Spleen (tissue), 11 donors: ENCODE measurements at regions not wholly inside any gene's neighbourhood (a gene's known extent, or its start where the extent isn't known, plus 50 kb on each side); places are given as distances from the start of the nearest gene placed in this dataset.

Source experiments
- DNase-seq: peaks from one replicate; pipeline ENCODE4 v3.0.0-alpha.2; 2020
- H3K27ac ChIP-seq, 8 donors: fragments of 200-600 bp; sonication (generic) in 7 of 8; 1 replicate in 4 of 8; 2 replicates in 4 of 8; pipeline versions ENCODE4 v1.5.0 to v1.8.0; 2016 to 2021; ENCODE audit warnings: inconsistent platforms in 4 of 8, mild to moderate bottlenecking in 4 of 8, moderate library complexity in 1 of 8
- H3K27me3 ChIP-seq, 7 donors: fragments of 200-600 bp; sonication (generic) in 6 of 7; replicated peaks in 1 of 7; 1 replicate in 4 of 7; 2 replicates in 3 of 7; pipeline versions ENCODE4 v1.5.0 to v1.8.0; 2016 to 2021; ENCODE audit warnings: inconsistent platforms in 3 of 7, mild to moderate bottlenecking in 1 of 7
- H3K36me3 ChIP-seq, 6 donors: fragments of 200-600 bp; sonication (generic) in 5 of 6; 1 replicate in 4 of 6; 2 replicates in 2 of 6; pipeline versions ENCODE4 v1.5.0 to v1.8.0; 2016 to 2021; ENCODE audit warnings: inconsistent platforms in 2 of 6
- H3K4me1 ChIP-seq, 6 donors: fragments of 200-600 bp; sonication (generic) in 5 of 6; 1 replicate in 3 of 6; 2 replicates in 3 of 6; pipeline versions ENCODE4 v1.5.0 to v1.8.0; 2016 to 2021; ENCODE audit warnings: inconsistent platforms in 3 of 6
- H3K4me3 ChIP-seq, 8 donors: fragments of 200-600 bp; sonication (generic) in 7 of 8; 1 replicate in 4 of 8; 2 replicates in 4 of 8; pipeline versions ENCODE4 v1.5.0 to v1.8.0; 2016 to 2021; ENCODE audit warnings: inconsistent platforms in 4 of 8, mild to moderate bottlenecking in 4 of 8, moderate library complexity in 2 of 8
- H3K9me3 ChIP-seq, 8 donors: fragments of 200-600 bp; sonication (generic) in 7 of 8; 1 replicate in 4 of 8; 2 replicates in 4 of 8; pipeline versions ENCODE4 v1.5.0 to v1.8.0; 2016 to 2021; ENCODE audit warnings: inconsistent platforms in 4 of 8
- CTCF ChIP-seq, 11 experiments: fragments of 200-600 bp in 7 of 11; fragments of 450-650 bp in 4 of 11; sonication (generic) in 4 of 11; IDR thresholded peaks in 8 of 11; conservative IDR thresholded peaks in 3 of 11; 1 replicate in 7 of 11; 2 replicates in 4 of 11; pipeline versions ENCODE4 v1.4.0 to v1.8.0; 2016 to 2021; ENCODE audit warnings: antibody characterized with exemption in 11 of 11, inconsistent platforms in 4 of 11, mild to moderate bottlenecking in 1 of 11
- POLR2A ChIP-seq, 3 donors: fragments of 450-650 bp; IDR thresholded peaks; one replicate each; pipeline ENCODE4 v1.5.1; 2017; ENCODE audit warnings: antibody characterized with exemption in 3 of 3, mild to moderate bottlenecking in 1 of 3
- POLR2AphosphoS5 ChIP-seq, 3 donors: sonication (generic); formaldehyde crosslinking; IDR thresholded peaks; one replicate each; pipeline ENCODE4 v1.5.1; 2017; ENCODE audit warnings: antibody characterized with exemption in 3 of 3
- WGBS, 5 donors: extraction: QIAGEN DNeasy Blood & Tissue Kit in 3 of 5; methylation state at CpG; one replicate each; pipeline versions ENCODE4 v1.1.5 to v1.1.7; 2013 to 2018; 5-methylcytosine and 5-hydroxymethylcytosine counted together
- intact Hi-C: fragments of 100-400 bp; cut with DNase I; formaldehyde crosslinking; loops from one replicate; pipeline ENCODE4 v1.15.0; 2023; ENCODE audit warnings: low total_unique reads
- donor health status: healthy with polysubstance abuse.
- donor health status: DM: no; HTN: no; CAD: no; lungs with moderate emphysema.
- donor health status: DM: no; HTN: no; CAD: no.
- donor health status: Bipolar disorder and iron deficiency.
- donor health status: healthy.
- donor health status: DM: no; HTN: no; CAD: no.
- donor health status: DM: yes; HTN: yes; CAD: no.

- Histone ChIP-seq H3K27me3 (no peaks in the 10 kb centered on the region), H3K27ac (no peak overlapping the region), H3K4me3 (no peak overlapping the region), H3K36me3 (no peaks in the 10 kb centered on the region), H3K9me3 (no peaks in the 10 kb centered on the region), H3K4me1 (no peaks in the 10 kb centered on the region)
- no peak for DNase-seq
- intact Hi-C loops, result no loop called here
- 44 to 60% (median 45%) methylated on average over 2 of the region's 2 CpGs for WGBS, 5 donors
- TF ChIP-seq CTCF (IDR thresholded peaks at IDR 0.05 in 8 of 11, conservative IDR thresholded peaks at IDR 0.05 in 3 of 11), result no peak
- TF ChIP-seq POLR2AphosphoS5 (IDR thresholded peaks at IDR 0.05), result no peak
- TF ChIP-seq POLR2A (IDR thresholded peaks at IDR 0.05), result no peak
These were observed 105.1 kb downstream of the SEC16B start for GRCh38 chr1:177864538-177865305.

- no peaks in the 10 kb centered on the region for H3K27me3 ChIP-seq
- DNase-seq, result no peak
- no peak overlapping the region for H3K27ac ChIP-seq
- H3K4me1 ChIP-seq, result peaks cover 0 to under 1% (median 0%) of the 10 kb centered on the region in 6 donors
- WGBS, 5 donors, result 86 to 93% (median 88%) methylated on average over 4 of the region's 4 CpGs
- TF ChIP-seq POLR2AphosphoS5 (IDR thresholded peaks at IDR 0.05), result no peak
- no peak for TF ChIP-seq POLR2A (IDR thresholded peaks at IDR 0.05)
- H3K36me3 ChIP-seq, result no peaks in the 10 kb centered on the region
- intact Hi-C loops, result no loop called here
- no peak overlapping the region for H3K4me3 ChIP-seq
- no peaks in the 10 kb centered on the region for H3K9me3 ChIP-seq
These were observed 106.1 kb downstream of the SEC16B start for GRCh38 chr1:177863796-177864195.

GRCh38 chr1:177862916-177863315 lies 106.9 kb downstream of the SEC16B start:
- H3K27ac ChIP-seq, result no peak overlapping the region
- no peaks in the 10 kb centered on the region for H3K27me3 ChIP-seq
- 58 to 77% (median 61%) methylated on average over 2 of the region's 2 CpGs for WGBS, 5 donors
- H3K36me3 ChIP-seq, result no peaks in the 10 kb centered on the region
- H3K4me1 ChIP-seq, result peaks cover 0 to 5% (median 0%) of the 10 kb centered on the region in 6 donors
- TF ChIP-seq POLR2AphosphoS5 (IDR thresholded peaks at IDR 0.05) (no peak), POLR2A (IDR thresholded peaks at IDR 0.05) (no peak), CTCF (IDR thresholded peaks at IDR 0.05 in 8 of 11, conservative IDR thresholded peaks at IDR 0.05 in 3 of 11) (no peak)
- no peak overlapping the region for H3K4me3 ChIP-seq
- no peak for DNase-seq
- H3K9me3 ChIP-seq, result no peaks in the 10 kb centered on the region
- intact Hi-C loops, result no loop called here

- peaks cover 0 to 5% (median 0%) of the 10 kb centered on the region in 6 donors for H3K4me1 ChIP-seq
- H3K27ac ChIP-seq, result no peak overlapping the region
- no peak for DNase-seq
- H3K9me3 ChIP-seq, result peaks cover 0 to under 1% (median 0%) of the 10 kb centered on the region in 8 donors
- no peaks in the 10 kb centered on the region for H3K36me3 ChIP-seq
- H3K27me3 ChIP-seq, result no peaks in the 10 kb centered on the region
- H3K4me3 ChIP-seq, result no peak overlapping the region
- no peak for TF ChIP-seq POLR2AphosphoS5 (IDR thresholded peaks at IDR 0.05)
- no peak for TF ChIP-seq POLR2A (IDR thresholded peaks at IDR 0.05)
- no peak for TF ChIP-seq CTCF (IDR thresholded peaks at IDR 0.05 in 8 of 11, conservative IDR thresholded peaks at IDR 0.05 in 3 of 11)
- WGBS, 5 donors, result 61 to 83% (median 68%) methylated on average over 2 of the region's 2 CpGs
- intact Hi-C loops, result no loop called here
These were observed 110.3 kb downstream of the SEC16B start for GRCh38 chr1:177859572-177859971.
